ENCODE measurements at regions not wholly inside any gene's neighbourhood (a gene's known extent, or its start where the extent isn't known, plus 50 kb on each side); places are given as distances from the start of the nearest gene placed in this dataset.
"Not testable (repeated sequence)": the region's sequence is repeated elsewhere in the genome, so short reads cannot be mapped to it uniquely, and the experiment has no call there.

DNA sequence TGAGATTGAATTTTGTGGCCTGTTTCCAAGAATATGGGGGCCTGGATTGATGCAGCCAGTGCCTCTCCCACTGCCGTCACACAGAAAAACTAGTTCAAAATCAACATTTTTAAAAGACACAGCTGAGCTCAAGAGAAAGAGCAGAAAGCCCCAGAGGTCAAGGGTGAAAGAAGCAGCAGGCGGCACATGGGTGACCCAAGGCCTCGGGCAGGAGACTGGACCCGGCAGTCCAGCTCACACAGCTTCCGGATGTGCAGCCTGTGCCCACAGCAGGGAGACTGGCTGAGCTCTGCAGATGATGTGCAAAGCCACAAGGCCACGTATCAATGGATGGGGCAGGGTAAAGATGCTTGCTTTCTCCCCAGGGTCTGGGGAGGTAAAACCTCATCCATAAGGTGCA lies 50.4 kb upstream of the RNF32 start:
- no peak for DNase-seq (ENCODE audit: extremely low read depth in 1 of 11, low read depth in 9 of 11, low spot score in 4 of 11)

DNA sequence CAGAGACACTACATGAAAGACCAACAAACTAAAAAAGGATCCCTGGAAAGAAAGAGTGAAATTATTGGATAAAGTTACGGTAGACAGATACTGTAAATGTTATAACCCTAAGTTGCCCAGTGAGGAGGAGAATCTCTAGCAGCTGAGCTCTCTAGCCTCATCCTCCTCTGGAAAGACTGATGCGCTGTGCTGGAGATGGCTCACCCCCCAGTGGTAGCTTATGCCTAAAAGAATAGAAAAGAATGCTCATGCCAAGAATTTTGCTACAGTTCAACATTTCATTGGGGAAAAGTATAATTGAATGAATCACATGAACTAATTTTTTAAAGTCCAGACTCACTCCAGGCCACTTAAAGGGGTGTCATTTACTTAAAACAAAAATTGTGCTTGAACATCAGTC lies 50.8 kb upstream of the RNF32 start:
- no peak for DNase-seq (ENCODE audit: extremely low read depth in 1 of 11, low read depth in 9 of 11, low spot score in 4 of 11)

DNA sequence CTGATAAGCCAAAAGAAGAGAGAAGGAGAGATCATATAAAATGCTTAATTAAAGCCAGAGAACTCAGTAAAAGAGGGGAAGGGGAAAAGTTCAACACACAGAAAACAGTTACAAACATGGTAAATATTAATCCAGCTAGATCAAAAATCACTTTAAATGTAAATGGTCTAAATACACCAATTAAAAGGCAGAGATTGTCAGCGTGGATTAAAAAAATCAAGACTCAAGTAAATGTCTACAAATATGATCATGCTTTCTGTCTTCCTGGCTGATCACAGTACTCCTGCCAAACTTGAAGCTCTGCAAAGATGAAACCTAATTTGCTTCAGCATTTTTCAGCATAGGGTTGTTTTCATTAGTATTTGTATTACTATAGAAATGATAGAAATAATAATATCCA lies 54.6 kb upstream of the RNF32 start:
- no peak for DNase-seq (ENCODE audit: extremely low read depth in 1 of 11, low read depth in 9 of 11, low spot score in 4 of 11)

DNA sequence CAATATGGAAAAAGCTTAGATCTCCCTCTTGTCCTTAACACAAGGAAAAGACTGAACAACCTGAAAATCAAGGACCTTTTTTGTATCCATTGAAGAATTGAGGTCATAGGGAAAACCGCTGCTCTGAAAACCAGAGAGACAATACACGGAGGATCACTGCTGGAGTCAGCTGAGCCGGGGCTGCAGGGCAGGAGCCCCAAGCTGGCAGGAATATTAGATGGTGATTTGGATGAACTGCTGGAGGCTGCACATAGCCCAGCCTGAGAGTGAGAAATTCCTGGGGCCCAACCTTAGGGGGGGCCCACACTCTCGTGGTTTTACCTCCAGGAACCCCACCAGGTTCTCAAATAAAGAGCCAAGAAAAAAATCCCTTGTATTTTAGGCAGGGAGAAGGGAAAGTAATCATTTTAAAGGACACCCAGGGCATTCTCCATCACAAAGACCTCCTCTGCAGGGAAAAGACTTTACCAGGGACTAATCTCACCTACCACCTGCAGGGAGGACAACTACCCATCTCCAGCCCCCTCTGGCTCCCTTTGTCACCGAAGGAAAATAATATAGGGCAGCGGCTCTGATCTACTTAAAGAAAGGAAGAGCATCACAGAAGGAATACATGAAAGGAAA lies 55.4 kb upstream of the RNF32 start:
- DNase-seq (ENCODE audit: extremely low read depth in 1 of 11, low read depth in 9 of 11, low spot score in 4 of 11), result no peak

DNA sequence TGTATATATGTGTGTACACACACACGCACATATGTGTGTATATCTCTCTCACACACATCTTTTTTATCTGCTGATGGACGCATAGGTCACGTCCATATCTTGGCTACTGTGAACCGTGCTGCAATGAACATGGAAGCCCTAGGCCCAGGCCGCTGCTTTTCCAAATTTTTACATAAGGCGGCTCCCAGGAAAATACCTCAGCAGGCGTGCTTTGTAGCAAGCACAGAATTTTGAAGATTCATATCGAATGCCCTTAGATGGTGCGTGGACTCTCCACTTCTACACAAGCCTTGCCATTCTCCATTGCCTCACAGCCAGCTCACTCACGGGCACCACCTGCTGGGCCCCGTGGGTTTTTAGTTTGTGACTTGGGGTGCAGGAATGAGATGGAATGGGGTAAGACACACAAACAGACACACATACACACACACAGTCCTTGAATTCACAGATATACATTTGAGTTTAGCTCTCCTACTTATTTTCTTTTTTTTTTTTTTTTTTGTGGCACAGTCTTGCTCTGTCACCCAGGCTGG lies 57.9 kb upstream of the RNF32 start:
- DNase-seq (ENCODE audit: extremely low read depth in 1 of 11, low read depth in 9 of 11, low spot score in 4 of 11), result no peak

DNA sequence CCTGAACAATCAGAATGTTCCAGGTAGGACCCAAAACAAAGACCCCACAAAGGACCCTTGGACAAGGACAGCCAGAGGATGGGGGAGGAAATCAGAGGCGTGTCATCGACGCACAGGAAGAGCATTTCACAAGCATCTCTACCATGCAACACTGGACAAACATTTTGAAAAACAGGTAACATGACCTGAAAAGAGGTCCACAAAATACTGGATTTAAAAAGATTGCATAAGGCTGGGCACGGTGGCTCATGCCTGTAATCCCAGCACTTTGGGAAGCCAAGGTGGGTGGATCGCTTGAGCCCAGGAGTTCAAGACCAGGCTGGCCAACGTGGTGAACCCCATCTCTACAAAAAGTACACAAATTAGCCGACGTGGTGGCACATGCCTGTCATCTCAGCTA lies 60.5 kb upstream of the RNF32 start:
- no peak for DNase-seq (ENCODE audit: extremely low read depth in 1 of 11, low read depth in 9 of 11, low spot score in 4 of 11)

DNA sequence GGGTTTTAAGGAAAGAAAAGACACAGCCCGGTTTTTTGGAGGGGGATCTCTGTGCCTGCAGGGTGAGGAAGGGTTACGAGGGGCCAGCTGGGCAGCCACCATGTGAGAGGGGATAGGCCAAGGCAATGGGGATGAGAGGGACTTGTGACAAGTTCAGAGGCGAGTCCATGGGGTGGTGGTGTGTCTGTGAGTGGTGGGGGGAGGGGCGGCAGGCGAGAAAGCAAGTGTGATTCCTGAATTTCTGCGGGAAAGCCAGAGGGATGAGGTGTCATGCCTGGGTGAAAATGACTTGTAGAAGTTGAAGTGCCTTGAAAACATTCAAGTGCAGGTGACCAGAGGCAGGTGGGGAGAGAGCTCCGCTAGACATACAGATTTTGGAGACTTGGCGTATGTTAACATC lies 61.0 kb upstream of the RNF32 start:
- no peak for DNase-seq (ENCODE audit: extremely low read depth in 1 of 11, low read depth in 9 of 11, low spot score in 4 of 11)

DNA sequence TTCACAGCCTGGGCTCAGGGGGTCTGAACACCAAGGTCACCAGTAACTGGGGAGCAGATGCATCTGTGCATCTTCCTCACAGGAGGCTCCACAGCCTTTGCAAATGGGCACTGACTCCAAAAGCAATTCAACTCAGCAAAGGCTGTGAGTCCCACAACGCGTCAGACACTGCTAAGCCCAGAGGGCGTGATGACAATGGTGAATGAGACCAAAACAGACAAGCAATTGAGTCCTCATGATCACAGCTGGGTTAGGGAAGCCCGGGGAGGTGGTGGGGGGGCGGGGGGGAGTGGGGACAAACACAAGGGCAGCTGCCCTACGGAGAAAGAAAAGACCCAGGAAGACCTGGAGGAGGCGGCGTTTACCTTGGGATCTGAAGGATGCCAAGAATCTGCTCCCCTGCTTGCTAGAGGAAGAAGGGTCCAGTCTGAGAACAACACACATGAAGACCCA lies 61.6 kb upstream of the RNF32 start:
- no peak for DNase-seq (ENCODE audit: extremely low read depth in 1 of 11, low read depth in 9 of 11, low spot score in 4 of 11)

DNA sequence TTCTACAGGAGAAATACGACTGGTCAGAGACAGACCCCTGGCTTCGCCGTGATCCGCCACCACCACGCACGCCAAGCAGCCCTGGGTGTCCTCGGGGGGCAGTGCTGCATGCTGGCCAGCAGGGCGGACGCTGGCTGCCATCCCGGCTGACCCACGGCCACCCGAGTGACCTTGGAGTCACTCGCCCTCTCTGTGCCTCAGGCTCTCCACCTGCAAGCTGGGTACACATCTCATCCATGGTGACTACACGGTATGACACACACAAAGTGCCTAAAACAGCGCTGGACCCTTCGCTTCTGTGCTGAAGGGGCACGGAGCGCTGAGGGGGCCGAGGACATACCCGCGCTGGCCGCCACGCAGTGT lies 62.0 kb upstream of the RNF32 start:
- no peak for DNase-seq (ENCODE audit: extremely low read depth in 1 of 11, low read depth in 9 of 11, low spot score in 4 of 11)

DNA sequence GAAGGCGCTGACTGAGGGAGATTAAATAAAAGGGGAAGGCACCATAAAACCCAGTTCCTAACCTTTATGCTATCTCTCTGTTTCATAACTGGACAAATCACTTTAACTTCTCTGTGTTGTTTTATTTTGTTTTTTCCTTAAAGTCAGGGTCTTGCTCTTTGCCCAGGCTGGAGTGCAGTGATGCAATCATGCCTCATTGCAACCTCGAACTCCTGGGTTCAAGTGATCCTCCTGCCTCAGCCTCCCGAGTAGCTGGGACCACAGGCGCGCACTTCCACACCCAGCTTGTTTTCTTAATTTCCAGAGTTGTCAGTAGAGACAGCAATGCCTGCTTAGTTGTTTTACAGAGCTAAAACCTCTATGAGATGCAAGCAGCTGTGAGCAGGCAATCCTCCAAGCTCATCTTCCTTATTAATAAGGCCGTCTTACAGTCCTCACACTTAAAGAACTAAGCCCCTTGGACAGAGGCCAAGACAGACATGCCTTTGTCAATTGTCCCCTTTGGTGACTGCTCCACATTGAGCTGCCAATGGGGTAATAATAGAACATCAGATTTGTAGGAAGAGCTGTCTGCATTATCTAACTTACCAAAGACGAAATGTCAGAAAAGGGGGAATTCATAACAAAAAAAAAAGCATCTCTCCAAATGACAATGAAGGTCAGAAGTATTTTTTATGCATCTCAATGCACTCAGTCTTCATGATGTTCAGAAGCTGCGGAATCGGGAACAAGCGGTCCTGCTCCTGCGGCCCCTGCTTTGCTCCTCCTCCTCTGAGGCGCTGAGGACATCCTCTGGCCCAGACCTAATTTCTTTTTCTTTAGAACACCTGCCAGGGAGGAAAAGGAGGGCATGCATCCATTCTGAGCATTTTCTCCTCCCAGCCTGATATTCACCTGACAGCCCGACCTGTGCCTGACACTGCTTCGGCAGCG lies 62.7 kb upstream of the RNF32 start:
- no peak for DNase-seq (ENCODE audit: extremely low read depth in 1 of 11, low read depth in 9 of 11, low spot score in 4 of 11)

DNA sequence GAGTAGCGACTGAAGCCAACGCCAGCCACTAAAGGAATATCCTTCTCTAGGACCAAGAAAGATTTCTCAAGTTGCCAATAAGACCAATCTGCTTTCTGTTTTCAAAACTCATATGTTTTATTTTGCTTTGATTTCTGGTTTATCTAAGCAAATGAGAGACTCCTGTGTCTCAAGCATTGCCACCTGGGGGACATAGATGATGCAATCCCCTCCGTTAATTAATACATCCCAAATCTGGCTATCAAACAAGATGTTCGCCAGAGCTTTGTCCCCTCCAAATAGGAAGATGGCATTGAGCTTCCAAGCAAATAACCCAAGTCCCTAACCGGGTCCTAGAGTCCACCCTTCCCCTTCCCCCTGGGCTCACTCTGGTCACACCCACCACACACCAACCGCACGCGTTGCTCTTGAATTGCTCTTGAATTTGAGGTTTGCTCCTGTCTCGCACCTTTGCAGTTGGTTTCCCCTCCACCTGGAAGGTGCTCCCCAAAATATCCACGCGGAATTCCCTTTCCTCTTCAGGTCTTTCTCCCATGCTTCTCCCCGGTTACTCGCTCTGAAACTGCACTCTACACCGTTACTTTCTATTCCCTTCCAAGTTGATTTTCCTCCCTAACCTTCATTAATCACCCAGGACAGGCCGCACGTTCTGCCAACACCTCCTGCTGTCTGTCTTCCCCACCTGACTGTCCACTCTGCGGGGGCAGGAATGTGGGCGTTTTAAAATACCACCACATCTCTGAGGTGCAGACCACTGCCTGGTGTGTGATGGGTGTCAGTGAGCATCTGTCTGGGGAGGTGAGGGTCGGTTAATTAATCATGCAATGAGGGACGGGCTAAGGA lies 64.1 kb upstream of the RNF32 start:
- peak in 2 of 11 donors; percentile 6 to 7 for DNase-seq (ENCODE audit: extremely low read depth in 1 of 11, low read depth in 9 of 11, low spot score in 4 of 11)

DNA sequence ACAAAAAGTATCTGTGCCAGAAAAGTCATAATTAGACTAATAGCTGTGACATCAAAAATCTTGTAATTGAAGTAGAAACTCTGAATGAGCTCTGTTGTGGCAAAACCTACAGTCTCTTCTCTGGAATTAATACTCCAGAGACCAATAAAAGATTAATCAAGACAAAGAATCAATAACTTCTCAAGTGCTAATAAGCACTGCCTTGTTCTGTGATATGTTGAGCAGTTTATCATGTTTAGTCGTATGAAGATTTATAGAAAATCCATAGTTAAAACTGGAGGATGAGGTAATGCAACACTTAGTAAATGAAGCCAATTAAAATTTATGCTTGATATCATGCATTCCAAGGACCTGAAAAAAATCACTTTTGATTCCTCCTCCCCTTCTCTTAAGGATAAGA lies 72.3 kb upstream of the RNF32 start:
- no peak for DNase-seq (ENCODE audit: extremely low read depth in 1 of 11, low read depth in 9 of 11, low spot score in 4 of 11)

DNA sequence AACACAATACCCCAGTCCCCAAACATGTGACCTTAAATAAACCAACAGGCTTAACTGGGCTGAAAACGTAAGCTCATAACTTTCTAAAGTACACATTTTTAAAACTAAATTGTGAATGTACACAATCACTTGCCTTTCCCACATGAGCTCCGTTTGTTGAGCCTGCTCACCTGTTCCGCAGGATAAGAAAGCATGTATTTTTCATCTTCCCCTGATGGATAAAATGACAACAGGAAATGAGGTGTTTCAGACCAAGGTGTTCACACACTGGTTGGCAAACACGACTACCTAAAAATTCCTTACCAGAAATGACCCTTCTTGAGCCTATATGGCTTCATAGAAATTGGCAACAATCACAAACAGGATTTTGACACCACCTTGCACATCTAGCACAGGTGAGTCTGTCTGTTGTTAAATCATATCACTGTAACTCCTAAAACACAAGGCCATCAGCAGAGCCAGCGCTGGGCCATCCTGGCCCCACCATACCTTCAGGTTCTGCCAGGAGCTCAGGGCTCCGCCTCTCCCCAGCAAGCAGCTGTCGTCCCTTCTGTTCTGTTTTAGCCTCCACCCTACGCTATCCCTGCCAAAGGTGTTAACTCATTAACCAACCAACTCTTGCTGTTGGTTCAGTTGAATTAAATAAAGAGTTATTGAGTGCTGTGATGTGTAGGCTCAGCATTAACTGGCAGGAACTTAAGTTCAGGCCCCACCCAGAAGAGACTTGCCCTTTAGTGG lies 73.6 kb upstream of the RNF32 start:
- no peak for DNase-seq (ENCODE audit: extremely low read depth in 1 of 11, low read depth in 9 of 11, low spot score in 4 of 11)

DNA sequence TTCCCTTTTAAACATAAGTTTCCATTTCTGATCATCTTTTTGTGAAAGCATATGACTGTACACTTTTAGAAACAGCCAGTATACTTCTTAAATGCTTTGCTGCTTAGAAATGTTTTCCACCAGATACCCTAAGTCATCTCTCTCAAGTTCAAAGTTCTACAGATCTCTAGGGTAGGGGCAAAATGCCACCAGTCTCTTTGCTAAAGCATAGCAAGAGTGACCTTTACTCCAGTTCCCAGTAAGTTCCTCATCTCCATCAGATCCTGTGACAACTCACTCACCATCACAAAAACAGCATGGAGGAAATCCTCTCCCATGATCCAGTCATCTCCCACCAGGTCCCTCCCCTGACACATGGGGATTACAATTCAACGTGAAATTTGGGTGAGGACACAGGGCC lies 75.6 kb upstream of the RNF32 start:
- not testable (repeated sequence) for DNase-seq (ENCODE audit: extremely low read depth in 1 of 11, low read depth in 9 of 11, low spot score in 4 of 11)

DNA sequence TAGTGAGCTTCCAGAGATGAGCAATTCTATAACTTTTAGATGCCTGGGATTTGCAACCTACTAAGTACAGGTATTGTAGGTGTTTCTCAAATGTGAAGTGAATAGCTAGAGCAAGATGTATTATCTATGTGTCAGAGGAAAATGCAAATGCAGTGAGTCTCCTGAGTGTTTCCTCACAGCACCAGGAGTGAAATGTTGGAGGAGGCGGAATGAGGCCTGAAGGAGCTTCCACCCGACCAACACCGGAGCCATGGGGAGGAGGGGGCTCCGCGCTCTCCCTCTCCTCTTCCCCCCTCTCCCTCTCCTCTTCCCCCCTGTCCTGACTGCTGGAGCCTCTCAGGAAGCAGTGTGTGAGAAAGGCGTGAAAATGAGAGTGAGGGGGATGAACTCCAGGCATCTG lies 79.9 kb upstream of the RNF32 start:
- peak in 1 of 11 donors; percentile 9 for DNase-seq (ENCODE audit: extremely low read depth in 1 of 11, low read depth in 9 of 11, low spot score in 4 of 11)

DNA sequence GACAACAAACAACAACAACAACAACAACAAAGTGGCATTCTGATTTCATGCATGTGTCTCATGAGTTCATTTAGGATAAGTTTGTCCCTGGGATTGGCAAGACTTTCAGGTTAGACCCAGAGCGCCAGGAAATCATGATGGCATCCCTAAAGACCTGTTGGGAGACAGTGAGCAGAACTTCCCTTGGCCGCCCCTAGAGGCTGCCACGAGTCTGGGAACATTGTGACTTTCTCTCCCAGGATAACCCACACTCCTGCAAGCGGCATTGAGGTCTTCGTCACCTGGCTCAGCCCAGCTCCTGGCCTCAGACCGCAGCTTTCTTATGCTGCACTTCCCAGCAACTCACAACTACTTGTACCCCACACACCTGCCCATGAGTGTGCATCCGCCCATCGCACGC lies 80.5 kb upstream of the RNF32 start:
- no peak for DNase-seq (ENCODE audit: extremely low read depth in 1 of 11, low read depth in 9 of 11, low spot score in 4 of 11)

DNA sequence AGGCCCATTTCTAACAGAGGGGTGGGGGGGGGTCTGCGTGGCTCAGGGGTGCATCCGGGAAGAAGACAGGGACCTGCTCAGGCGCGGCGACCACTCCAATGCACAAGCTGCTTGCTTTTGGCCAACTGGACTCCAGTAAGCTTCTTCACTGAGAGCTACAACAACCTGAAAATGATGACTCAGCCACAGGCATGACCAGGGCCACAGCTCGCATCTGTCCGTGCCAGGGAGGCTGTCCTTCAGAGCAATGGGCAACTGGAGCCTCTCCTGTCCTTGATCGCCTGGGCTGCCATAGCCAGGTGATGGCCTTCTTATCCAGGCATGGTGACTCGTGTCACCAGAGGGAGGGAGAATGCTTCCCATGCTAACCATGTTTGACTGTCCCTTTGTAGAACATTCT lies 81.6 kb upstream of the RNF32 start:
- no peak for DNase-seq (ENCODE audit: extremely low read depth in 1 of 11, low read depth in 9 of 11, low spot score in 4 of 11)

DNA sequence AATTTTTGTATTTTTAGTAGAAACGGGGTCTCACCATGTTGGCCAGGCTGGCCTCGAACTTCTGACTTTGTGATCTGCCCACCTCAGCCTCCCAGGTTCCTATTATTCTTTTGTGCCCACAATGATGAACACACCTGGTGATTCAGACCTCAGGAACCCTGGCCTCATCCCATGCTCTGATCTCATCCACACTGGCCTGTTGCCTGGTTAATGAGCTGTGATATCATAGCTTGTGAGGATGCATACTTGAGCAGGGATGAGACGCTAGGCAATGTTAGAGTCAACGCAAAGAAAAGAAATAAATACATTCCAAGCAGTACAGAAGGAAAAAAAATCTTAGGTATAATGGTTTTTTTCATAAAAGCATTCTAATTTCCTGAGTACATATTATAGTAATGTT lies 82.4 kb upstream of the RNF32 start:
- DNase-seq (ENCODE audit: extremely low read depth in 1 of 11, low read depth in 9 of 11, low spot score in 4 of 11), result no peak

DNA sequence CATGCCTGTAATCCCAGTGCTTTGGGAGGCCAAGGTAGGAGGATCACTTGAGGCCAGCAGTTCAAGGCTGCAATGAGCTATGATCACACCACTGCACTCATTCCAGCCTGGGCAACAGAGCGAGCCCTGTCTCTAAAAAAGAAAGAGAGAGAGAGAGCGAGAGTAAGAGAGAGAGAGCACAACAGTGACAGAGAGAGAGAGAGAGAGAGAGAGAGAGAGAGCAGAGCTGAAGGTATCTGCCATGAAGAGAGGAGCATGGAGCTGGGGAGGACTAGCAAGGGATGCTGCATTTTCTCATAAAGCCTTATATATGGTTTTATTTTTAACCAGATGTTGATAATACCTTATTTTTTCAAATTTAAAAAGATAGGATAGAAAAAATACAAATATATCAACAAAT lies 84.5 kb upstream of the RNF32 start:
- DNase-seq (ENCODE audit: extremely low read depth in 1 of 11, low read depth in 9 of 11, low spot score in 4 of 11), result no peak

Measured in renal cortex interstitium (tissue), 11 donors.